Stimulated activated naive CD8-positive, alpha-beta T cell treated with anti-CD3 and anti-CD28 coated beads, Interleukin-15, amount 100 ng/mL, for 72 hours (primary cell): ENCODE measurements at regions not wholly inside any gene's neighbourhood (a gene's known extent, or its start where the extent isn't known, plus 50 kb on each side); places are given as distances from the start of the nearest gene placed in this dataset.

Source experiments
- ATAC-seq: fragments of 150-1000 bp; cut with Tn5 transposase; 2 replicates; pipeline ENCODE4 v1.10.0; 2021; ENCODE audit warnings: mild to moderate bottlenecking, moderate library complexity
- DNase-seq, 2 donors: peaks; one replicate each; pipeline ENCODE4 v3.0.0; 2021 to 2022
- H3K27ac Mint-ChIP-seq, 2 donors: one replicate each; pipeline ENCODE4 v1.8.0; 2022; ENCODE audit warnings: mild to moderate bottlenecking in 2 of 2, mixed read lengths in 2 of 2, moderate library complexity in 2 of 2
- H3K27me3 Mint-ChIP-seq: one replicate; pipeline ENCODE4 v1.8.0; 2022; ENCODE audit warnings: mixed read lengths
- H3K4me1 Mint-ChIP-seq: one replicate; pipeline ENCODE4 v1.8.0; 2022; ENCODE audit warnings: mild to moderate bottlenecking, mixed read lengths
- H3K4me3 Mint-ChIP-seq, 2 donors: one replicate each; pipeline ENCODE4 v1.8.0; 2022; ENCODE audit warnings: mild to moderate bottlenecking in 2 of 2, mixed read lengths in 2 of 2, moderate library complexity in 1 of 2
- H3K9me3 Mint-ChIP-seq, 2 donors: one replicate each; pipeline ENCODE4 v1.8.0; 2022; ENCODE audit warnings: mixed read lengths in 2 of 2

DNA sequence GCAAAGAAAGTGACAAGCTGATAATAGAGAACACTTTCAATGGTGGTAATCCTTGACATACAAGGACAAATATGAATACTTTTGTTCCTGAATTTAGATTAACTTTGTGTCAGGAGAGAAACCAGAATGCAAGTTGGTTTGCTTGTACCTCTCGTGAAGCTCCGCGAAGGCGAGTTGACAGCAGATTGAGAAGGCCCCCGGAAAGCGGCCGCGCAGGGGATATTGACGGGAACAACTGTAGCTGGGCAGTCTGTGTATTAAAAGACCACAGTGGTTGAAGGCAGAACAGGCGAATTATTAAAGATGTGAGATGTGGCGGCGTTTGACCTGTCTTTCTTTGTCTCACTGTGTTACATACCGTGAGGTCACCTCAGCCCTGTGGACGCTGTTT is 175.8 kb upstream of the RALGAPA2 start:
- no peaks in the 10 kb centered on the region for H3K4me1 Mint-ChIP-seq
- ATAC-seq (no peak), DNase-seq (no peak)
- H3K27ac Mint-ChIP-seq, result peak overlapping the region in 1 of 2 donors; percentile 10
- H3K9me3 Mint-ChIP-seq, result no peaks in the 10 kb centered on the region
- H3K27me3 Mint-ChIP-seq, result peaks cover 50% of the 10 kb centered on the region
- H3K4me3 Mint-ChIP-seq, result no peak overlapping the region

DNA sequence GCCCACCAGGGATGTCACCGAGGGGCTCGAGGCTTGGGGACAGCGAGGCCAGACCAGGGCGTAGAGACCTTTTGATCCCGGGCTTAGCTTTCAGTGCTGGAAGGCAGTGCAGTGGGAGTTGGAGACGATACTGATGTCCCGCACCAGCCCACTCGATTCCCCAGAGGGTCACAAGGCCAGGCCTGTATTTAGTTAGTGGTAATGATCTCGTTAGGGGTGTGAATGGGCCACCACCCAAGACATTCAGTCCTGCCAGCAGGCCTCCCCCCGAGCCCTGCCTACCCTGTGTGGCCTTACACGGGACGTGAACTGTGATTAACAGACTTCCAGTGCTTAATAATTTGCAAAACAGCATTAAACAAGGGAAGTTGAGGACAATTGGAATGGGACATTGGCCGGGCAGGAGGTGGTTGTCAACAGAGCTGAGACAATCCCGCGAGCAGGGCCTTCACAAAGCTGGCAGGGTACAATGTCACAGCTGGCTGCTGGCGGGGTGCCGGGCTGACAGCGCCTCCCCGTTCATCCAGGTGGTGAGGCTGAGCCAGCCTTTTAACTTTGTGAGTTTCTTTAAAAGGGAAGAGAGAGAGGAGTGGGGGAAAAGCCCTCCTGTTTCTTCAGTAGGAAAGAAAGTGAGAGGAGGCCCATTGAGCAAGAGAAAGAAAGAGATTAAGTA is 175.3 kb upstream of the RALGAPA2 start:
- Mint-ChIP-seq H3K4me3 (no peak overlapping the region), H3K9me3 (no peaks in the 10 kb centered on the region), H3K4me1 (no peaks in the 10 kb centered on the region), H3K27ac (peak overlapping the region in 1 of 2 donors; percentile 10), H3K27me3 (peaks cover 50% of the 10 kb centered on the region)
- ATAC-seq (no peak), DNase-seq (no peak)

GRCh38 chr20:20881808-20882207 is 169.4 kb upstream of the RALGAPA2 start:
- Mint-ChIP-seq H3K4me1 (no peaks in the 10 kb centered on the region), H3K27ac (no peak overlapping the region), H3K4me3 (no peak overlapping the region), H3K27me3 (peaks cover 27% of the 10 kb centered on the region), H3K9me3 (no peaks in the 10 kb centered on the region)
- no peak for DNase-seq
- ATAC-seq, result no peak

GRCh38 chr20:20877079-20877478 is 164.6 kb upstream of the RALGAPA2 start:
- Mint-ChIP-seq H3K4me3 (no peak overlapping the region), H3K27me3 (peaks cover 20% of the 10 kb centered on the region), H3K9me3 (no peaks in the 10 kb centered on the region), H3K4me1 (no peaks in the 10 kb centered on the region), H3K27ac (no peak overlapping the region)
- ATAC-seq (no peak), DNase-seq (no peak)

DNA sequence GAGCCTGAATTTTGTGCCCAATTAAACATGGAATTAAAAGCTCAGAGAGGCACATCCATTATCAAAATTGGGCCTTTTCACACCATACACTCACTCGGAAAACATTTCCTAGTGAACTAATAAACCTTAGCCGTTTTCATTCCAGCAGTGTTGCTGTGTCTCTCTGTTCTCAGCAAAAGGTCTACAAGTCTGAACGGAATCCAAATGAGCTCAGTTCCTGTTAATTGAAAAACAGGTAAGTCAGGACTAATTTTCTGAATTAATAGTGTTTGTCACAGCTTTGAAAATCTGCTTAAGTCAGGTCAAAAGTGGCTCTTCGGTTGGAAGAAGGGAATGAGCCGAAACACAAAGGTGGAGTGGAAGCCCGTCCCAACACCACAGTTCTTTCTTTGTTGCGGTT is 163.3 kb upstream of the RALGAPA2 start:
- no peak for DNase-seq
- no peak for ATAC-seq
- Mint-ChIP-seq H3K27me3 (peaks cover 29% of the 10 kb centered on the region), H3K27ac (no peak overlapping the region), H3K4me3 (no peak overlapping the region), H3K4me1 (no peaks in the 10 kb centered on the region), H3K9me3 (no peaks in the 10 kb centered on the region)

GRCh38 chr20:20872428-20872827 is 160.0 kb upstream of the RALGAPA2 start:
- H3K9me3 Mint-ChIP-seq, result no peaks in the 10 kb centered on the region
- no peak overlapping the region for H3K4me3 Mint-ChIP-seq
- peaks cover 40% of the 10 kb centered on the region for H3K27me3 Mint-ChIP-seq
- no peaks in the 10 kb centered on the region for H3K4me1 Mint-ChIP-seq
- H3K27ac Mint-ChIP-seq, result no peak overlapping the region
- no peak for ATAC-seq
- DNase-seq, result no peak

- Mint-ChIP-seq H3K4me3 (no peak overlapping the region), H3K4me1 (no peaks in the 10 kb centered on the region), H3K27ac (no peak overlapping the region), H3K27me3 (peaks cover 40% of the 10 kb centered on the region), H3K9me3 (no peaks in the 10 kb centered on the region)
- DNase-seq, result no peak
- no peak for ATAC-seq
These were observed 156.8 kb upstream of the RALGAPA2 start for GRCh38 chr20:20869161-20869775.

DNA sequence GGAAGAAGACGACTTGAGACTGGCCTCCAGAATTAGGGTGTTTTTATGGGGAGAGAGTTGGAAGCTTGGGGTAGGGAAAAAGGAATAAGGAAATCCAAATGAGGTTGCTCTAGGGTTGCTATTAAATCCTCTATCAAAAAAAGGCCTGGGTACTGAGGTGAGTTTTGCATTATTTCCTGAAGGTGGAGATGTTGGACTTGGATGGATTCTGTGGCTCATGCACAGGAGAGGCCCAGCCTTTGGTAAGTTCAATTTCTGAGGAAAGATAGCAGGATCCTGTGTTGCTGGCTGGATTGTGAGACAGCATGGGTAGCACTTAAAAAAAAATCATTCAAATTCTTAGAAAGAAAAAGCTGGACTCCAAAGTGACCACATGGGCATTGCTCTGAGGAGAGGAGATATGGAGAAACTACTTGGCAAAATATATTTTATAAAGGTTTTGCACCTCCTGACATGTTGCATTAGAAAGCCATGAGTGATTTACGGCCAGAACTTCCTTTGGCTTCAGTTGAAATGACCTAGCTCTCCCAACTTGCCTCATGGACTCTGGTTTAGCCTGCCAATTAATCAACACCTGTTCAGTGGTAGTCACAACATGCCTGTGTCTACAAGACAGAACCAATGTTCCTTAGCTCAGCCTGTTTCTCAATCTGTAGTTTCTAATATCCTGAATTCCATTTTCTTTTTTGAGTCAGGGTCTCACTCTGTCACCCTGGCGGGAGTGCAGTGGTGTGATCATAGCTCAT is 152.1 kb upstream of the RALGAPA2 start:
- no peaks in the 10 kb centered on the region for H3K9me3 Mint-ChIP-seq
- H3K4me3 Mint-ChIP-seq, result no peak overlapping the region
- DNase-seq, result no peak
- ATAC-seq, result no peak
- H3K27me3 Mint-ChIP-seq, result peaks cover 22% of the 10 kb centered on the region
- H3K27ac Mint-ChIP-seq, result no peak overlapping the region
- H3K4me1 Mint-ChIP-seq, result no peaks in the 10 kb centered on the region

DNA sequence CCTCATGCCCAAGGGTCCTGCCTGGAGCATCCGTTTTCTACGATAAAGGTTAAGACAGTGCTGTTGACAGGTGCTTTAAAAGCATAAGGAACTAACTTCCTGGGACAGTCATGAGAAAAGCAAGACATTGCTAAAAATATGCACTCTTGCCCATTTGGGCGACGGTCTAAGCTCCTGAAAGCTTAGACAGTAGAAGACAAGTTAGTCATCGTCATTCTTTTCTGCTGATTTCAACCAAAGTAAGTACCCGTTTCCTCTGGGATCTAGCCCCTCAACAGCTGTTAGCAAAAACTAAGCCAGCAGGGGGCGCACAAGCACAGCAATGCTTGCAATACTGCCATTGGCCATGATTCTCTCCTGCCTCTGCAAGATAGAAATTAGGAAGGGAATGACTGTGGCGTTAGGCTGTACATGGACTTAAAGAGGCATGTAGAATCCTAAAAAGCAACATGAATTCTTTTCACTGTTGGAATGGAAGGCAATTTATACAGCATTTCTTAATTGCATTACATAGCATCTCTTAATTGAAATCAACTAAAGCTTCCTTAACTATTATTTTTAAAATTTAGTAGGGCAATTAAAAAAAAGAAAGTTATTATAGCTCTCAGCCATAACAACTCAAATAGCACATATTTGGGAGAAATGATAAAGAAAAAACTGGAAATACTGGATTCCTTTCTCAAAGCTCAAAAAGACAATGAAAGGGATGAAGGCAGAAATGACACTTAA is 147.8 kb upstream of the RALGAPA2 start:
- Mint-ChIP-seq H3K4me1 (no peaks in the 10 kb centered on the region), H3K27ac (no peak overlapping the region), H3K27me3 (peaks cover 30% of the 10 kb centered on the region), H3K4me3 (no peak overlapping the region), H3K9me3 (no peaks in the 10 kb centered on the region)
- DNase-seq, result peak; percentile 75 to 83
- peak; percentile 91 for ATAC-seq

GRCh38 chr20:20859510-20859909 is 147.1 kb upstream of the RALGAPA2 start:
- DNase-seq (no peak), ATAC-seq (no peak)
- Mint-ChIP-seq H3K27me3 (peaks cover 30% of the 10 kb centered on the region), H3K9me3 (no peaks in the 10 kb centered on the region), H3K27ac (no peak overlapping the region), H3K4me1 (no peaks in the 10 kb centered on the region), H3K4me3 (no peak overlapping the region)

DNA sequence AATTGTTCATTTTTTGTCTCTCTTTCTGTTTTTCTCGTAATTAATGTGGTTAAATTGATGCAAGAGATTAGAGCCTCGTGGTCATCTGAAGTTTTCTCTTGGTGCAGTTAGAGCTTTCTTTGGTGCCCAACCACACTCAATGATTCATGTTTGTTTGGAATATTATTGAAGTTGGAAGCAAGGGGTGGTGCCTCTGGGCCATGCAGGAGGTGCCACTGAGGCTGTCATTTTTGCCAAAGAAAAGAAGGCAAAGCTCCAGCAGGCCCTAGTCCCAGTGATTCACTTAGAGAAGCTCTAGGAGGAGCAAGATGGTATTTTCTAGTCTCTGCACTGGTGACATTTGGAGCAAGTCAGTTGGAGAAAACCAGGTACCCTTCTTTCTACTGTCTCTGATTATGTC is 144.5 kb upstream of the RALGAPA2 start:
- no peaks in the 10 kb centered on the region for H3K4me1 Mint-ChIP-seq
- H3K4me3 Mint-ChIP-seq, result no peak overlapping the region
- peaks cover 30% of the 10 kb centered on the region for H3K27me3 Mint-ChIP-seq
- ATAC-seq (no peak), DNase-seq (no peak)
- H3K9me3 Mint-ChIP-seq, result no peaks in the 10 kb centered on the region
- no peak overlapping the region for H3K27ac Mint-ChIP-seq

- H3K27ac Mint-ChIP-seq, result no peak overlapping the region
- H3K27me3 Mint-ChIP-seq, result peaks cover 30% of the 10 kb centered on the region
- no peaks in the 10 kb centered on the region for H3K9me3 Mint-ChIP-seq
- ATAC-seq, result no peak
- no peak overlapping the region for H3K4me3 Mint-ChIP-seq
- no peaks in the 10 kb centered on the region for H3K4me1 Mint-ChIP-seq
- no peak for DNase-seq
These were observed 143.9 kb upstream of the RALGAPA2 start for GRCh38 chr20:20856306-20856705.

DNA sequence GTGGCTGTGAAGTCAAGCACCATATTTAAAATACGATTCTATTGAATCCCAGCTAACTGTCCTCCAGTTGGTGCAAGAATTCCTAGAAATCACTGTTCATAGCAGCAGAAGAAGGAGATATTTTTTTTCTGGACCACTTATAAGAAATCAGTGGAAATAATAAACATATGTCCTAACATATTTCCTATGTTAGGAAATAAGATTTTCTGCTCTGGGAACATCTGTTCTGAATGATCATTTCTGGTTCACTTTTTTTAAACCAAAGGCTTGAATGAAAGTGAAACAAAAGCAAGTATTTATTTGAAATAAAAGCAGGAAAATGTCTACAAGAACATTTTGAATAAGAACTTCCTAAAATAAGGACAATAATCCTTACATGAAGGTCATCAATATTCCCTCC is 138.9 kb upstream of the RALGAPA2 start:
- no peaks in the 10 kb centered on the region for H3K4me1 Mint-ChIP-seq
- H3K4me3 Mint-ChIP-seq, result no peak overlapping the region
- no peaks in the 10 kb centered on the region for H3K9me3 Mint-ChIP-seq
- H3K27ac Mint-ChIP-seq, result no peak overlapping the region
- H3K27me3 Mint-ChIP-seq, result no peaks in the 10 kb centered on the region
- ATAC-seq, result no peak
- DNase-seq, result no peak

DNA sequence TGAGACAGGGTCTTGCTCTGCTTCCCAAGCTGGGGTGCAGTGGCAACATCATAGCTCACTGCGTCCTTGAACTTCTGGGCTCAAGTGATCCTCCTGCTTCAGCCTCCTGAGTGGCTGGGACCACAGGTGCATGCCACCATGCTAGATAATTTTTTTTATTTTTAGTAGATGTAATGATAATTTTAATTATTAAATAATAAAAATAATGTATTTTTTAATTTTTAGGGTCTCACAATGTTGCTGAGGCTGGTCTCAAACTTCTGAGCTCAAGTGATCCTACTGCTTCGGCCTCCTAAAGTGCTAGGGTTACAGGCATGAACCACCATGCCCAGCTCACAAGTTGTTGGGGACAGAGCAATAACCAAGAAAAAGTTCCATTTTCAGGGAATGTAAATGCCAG is 138.0 kb upstream of the RALGAPA2 start:
- no peaks in the 10 kb centered on the region for H3K9me3 Mint-ChIP-seq
- H3K27me3 Mint-ChIP-seq, result peaks cover 1% of the 10 kb centered on the region
- H3K4me3 Mint-ChIP-seq, result no peak overlapping the region
- H3K4me1 Mint-ChIP-seq, result no peaks in the 10 kb centered on the region
- ATAC-seq, result no peak
- DNase-seq, result no peak
- H3K27ac Mint-ChIP-seq, result no peak overlapping the region

- H3K4me1 Mint-ChIP-seq, result no peaks in the 10 kb centered on the region
- no peak overlapping the region for H3K27ac Mint-ChIP-seq
- DNase-seq, result no peak
- ATAC-seq, result no peak
- no peak overlapping the region for H3K4me3 Mint-ChIP-seq
- no peaks in the 10 kb centered on the region for H3K9me3 Mint-ChIP-seq
- peaks cover 14% of the 10 kb centered on the region for H3K27me3 Mint-ChIP-seq
These were observed 136.7 kb upstream of the RALGAPA2 start for GRCh38 chr20:20849161-20849560.

- Mint-ChIP-seq H3K9me3 (no peaks in the 10 kb centered on the region), H3K27ac (no peak overlapping the region), H3K27me3 (peaks cover 16% of the 10 kb centered on the region), H3K4me1 (no peaks in the 10 kb centered on the region), H3K4me3 (no peak overlapping the region)
- DNase-seq (no peak), ATAC-seq (no peak)
These were observed 135.4 kb upstream of the RALGAPA2 start for GRCh38 chr20:20847814-20848213.
